NOMO-1 treated with dmso at 0.1 percent for 144 hours (cell line): ENCODE measurements at regions not wholly inside any gene's neighbourhood (a gene's known extent, or its start where the extent isn't known, plus 50 kb on each side); places are given as distances from the start of the nearest gene placed in this dataset.
"Not testable (repeated sequence)": the region's sequence is repeated elsewhere in the genome, so short reads cannot be mapped to it uniquely, and the experiment has no call there.

Source experiments
- DNase-seq: peaks from one replicate; lab custom pipeline; 2025; ENCODE audit not compliant: unreplicated experiment; lab: John Stamatoyannopoulos, UW

GRCh38 chr1:234807705-234808104, 197.7 kb upstream of the IRF2BP2 start:
- not testable (repeated sequence) for DNase-seq

DNA sequence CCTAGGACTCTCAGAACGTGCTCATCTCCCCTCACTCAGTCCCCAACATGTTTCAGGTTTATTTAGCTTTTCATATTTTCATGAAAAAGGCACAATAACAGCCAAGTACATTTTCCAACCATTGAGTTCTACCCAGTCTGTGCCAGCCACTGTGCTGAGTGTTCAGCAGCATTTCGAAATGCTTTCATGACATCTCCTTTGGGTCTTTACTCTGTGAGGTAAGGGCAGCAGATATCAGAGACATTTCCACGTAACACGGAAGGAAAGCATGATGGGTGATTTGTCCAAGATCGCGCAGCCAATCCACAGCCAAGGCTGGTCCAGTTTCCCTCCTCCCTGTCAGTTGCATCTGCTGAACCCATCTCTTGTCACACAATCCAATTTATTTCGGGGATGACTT, 192.6 kb upstream of the IRF2BP2 start:
- DNase-seq = not testable (repeated sequence)

DNA sequence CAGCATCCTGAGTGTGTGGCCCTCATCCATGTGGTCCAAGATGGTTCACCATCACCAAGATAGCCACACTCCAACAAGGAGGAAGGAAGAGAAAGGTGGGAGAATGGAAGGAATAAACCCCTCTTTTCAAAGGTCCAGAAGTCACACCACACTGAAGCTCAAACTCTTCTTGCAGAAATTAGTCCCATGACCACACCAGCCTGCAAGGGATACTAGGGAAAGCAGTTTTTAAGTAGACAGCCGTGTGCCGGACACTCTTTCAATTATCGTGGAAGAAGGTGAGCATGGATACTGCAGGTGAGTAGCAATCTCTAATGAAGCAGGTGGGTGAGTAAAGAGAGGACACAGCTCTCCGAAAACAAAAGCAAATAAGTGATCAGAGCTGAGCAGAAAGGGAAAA, 191.7 kb upstream of the IRF2BP2 start:
- DNase-seq = not testable (repeated sequence)

GRCh38 chr1:234801147-234801546, 191.2 kb upstream of the IRF2BP2 start:
- not testable (repeated sequence) for DNase-seq

DNA sequence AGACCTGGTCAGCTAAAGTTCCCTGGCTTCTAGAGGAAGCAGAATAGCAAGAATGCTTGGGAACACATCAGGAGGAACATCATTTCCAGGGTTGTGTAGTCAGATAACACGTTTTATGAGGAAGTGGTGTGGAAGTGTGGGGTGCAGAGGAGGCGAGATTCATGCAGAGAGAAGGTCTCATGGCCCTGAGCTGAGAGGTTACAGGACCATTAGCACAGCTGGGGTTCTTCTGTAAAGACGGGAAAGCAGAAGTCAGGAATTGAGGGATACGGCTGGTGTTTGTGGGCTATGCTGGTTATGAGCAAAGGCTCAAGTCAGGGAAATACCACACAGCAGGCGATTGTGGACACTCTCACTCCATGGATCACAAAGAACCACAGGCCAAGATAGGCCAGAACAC, 190.6 kb upstream of the IRF2BP2 start:
- DNase-seq = not testable (repeated sequence)

- DNase-seq = not testable (repeated sequence)
Observed at GRCh38 chr1:234799021-234799689, 189.2 kb upstream of the IRF2BP2 start.

DNA sequence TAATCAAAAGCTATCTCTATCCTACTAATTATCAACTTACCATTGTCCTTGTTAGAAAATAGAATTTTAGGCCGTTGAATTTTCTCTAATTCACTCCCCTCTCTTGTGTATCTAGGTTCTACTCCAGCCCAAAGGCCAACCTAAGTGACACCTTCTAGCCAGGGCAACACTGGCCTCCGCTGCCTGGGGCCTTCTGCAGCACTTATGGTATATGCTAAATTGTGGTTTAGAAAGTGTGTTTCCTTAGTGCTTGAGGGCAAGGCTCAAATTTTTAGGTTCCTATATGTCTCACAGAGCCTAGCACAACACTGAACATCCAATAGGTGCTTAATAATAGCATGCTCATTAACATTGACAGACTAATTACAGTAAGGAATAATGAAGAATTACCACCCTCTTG, 187.2 kb upstream of the IRF2BP2 start:
- not testable (repeated sequence) for DNase-seq

- DNase-seq = not testable (repeated sequence)
Observed at GRCh38 chr1:234796438-234796792, 186.4 kb upstream of the IRF2BP2 start.

- not testable (repeated sequence) for DNase-seq
Observed at GRCh38 chr1:234795711-234796437, 185.9 kb upstream of the IRF2BP2 start.

GRCh38 chr1:234795007-234795406, 185.0 kb upstream of the IRF2BP2 start:
- DNase-seq = not testable (repeated sequence)

GRCh38 chr1:234794452-234794851, 184.5 kb upstream of the IRF2BP2 start:
- DNase-seq = not testable (repeated sequence)

GRCh38 chr1:234793924-234794323, 183.9 kb upstream of the IRF2BP2 start:
- not testable (repeated sequence) for DNase-seq

- DNase-seq = not testable (repeated sequence)
Observed at GRCh38 chr1:234792221-234792864, 182.4 kb upstream of the IRF2BP2 start.

DNA sequence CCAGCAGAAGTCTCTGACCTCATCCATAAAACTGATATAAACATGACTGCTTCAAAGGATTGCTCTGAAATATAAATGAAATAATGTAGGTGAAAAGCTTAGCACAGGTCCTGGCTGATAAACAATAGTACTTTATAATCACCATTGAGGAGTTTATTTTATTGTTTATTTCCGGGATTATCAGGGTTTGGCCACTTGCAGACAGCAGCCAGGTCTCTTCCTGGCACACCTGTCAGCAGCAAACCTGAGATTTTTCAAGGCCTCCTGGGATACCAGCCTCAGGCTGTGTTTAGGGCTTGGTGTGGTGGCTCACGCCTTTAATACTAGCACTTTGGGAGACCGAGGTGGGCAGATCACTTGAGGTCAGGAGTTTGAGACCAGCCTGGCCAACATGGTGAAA, 181.6 kb upstream of the IRF2BP2 start:
- DNase-seq = not testable (repeated sequence)

DNA sequence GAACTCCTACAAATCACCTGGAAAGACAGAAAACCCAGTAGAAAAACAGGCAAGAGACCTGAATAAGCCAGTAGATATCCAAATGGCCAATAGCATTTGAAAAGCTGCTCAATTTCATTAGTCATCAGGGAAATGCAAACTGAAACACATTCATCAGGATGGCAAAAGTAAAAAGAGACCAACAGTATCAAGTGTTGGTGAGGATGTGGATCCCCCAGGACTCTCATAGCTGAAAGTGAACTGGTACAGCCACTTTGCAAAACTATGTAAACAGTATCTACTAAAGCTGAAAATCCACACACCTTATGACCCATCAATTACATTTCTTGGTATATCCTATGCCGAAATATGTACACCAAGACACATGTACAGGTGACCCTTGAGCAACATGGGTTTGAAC, 180.4 kb upstream of the IRF2BP2 start:
- not testable (repeated sequence) for DNase-seq

DNA sequence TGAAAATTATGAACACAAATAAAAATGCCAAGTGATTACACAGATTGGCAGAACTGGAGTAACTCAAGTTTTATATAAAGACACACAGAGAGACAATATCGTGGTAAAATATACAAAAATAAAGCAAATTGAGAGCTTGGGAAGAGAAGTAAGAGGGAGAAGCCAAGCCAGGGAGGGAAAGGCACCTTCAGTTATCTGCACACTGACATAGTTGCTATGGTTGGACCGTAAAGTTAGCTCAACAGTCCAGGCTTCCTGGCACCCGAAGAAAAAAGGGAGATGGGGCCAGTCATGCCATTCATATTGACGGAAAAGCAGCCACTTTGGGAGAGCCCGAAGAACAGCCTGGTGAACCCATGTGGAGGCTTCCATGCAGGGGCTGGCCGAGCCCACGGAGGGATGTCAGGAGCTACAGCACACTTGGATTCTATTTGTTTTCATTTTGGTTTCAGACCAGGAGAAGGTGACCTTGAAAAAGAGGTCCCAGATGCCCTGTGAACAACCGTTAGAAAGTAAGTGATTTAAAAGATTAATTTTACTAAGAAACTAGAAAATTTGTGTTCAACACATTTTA, 177.1 kb upstream of the IRF2BP2 start:
- DNase-seq = not testable (repeated sequence)

GRCh38 chr1:234785922-234786321, 175.9 kb upstream of the IRF2BP2 start:
- DNase-seq = not testable (repeated sequence)

- DNase-seq = not testable (repeated sequence)
Observed at GRCh38 chr1:234785471-234785919, 175.5 kb upstream of the IRF2BP2 start.

DNA sequence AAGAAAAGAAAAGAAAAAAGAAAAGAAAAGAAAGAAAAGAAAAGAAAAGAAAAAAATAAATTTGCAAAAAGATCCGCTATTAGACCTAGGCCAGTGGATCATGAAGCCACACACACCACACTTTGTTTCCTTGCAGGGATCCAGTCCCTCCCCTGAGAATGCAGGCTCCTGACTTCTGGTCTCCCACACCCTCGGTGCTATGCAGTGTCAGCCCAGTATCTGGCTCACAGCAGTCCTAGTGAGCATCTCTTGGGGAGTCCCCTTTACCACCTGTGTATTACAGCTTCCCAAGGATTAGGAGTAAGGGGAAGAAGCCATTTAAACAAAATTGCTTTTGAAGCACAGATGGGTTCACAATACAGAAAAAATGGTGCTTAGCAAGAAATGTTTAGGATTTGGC, 174.1 kb upstream of the IRF2BP2 start:
- not testable (repeated sequence) for DNase-seq

DNA sequence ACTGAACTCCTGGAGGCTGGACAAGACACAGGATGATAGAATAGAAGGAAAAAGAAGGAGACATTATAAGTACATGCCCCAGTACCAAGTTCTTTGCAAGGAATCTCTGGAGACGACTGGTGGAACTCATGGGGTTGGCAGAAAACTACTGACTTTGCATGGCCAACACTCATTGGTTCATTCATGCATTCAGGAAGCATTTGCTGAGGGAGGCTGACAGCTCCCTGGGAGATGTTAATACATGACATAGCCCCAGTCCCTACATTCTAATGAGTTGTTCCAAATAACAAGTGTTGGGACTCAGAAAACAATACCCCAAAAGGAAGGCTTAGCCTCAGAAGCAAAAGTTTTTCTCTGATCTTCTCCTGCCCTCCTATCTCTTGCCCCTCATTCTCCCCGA, 172.8 kb upstream of the IRF2BP2 start:
- DNase-seq = no peak

DNA sequence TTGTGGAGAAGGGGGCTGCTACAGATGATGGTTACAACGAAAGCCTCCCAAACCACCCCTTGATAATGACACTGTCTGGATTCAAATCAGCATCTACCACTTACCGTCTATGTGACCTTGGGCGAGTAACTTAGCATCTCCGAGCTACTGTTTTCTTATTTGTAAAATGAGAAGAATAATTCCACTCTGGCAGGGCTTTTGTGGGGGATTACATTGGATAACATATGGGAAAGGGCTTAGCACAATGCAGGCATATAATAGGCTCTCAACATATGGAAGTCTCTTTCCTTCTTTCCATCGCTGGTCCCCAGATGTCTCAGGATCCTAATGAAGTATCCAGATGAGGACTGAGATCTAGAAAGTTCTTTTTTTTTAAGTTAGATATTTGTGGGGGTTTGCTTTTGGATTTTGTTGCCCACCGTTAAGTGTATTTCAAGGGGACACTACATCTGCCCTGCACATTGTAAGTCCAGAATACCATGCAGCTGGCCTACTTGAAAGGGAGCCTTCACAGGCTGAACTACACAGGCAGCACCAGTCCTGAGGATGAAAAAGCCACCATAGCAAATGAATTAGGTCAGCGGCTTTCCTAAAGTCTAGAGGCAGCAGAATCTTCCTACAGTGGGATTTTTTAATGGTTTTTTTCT, 172.2 kb upstream of the IRF2BP2 start:
- DNase-seq = no peak
